HG02973 (cell line): ENCODE measurements at regions not wholly inside any gene's neighbourhood (a gene's known extent, or its start where the extent isn't known, plus 50 kb on each side); places are given as distances from the start of the nearest gene placed in this dataset.
"Not testable (repeated sequence)": the region's sequence is repeated elsewhere in the genome, so short reads cannot be mapped to it uniquely, and the experiment has no call there.

Experiments used
- ATAC-seq: cut with Tn5 transposase; IDR thresholded peaks from one replicate; pipeline ENCODE4 v1.9.1; 2021; ENCODE audit warnings: moderate library complexity; ENCODE audit not compliant: unreplicated experiment

DNA sequence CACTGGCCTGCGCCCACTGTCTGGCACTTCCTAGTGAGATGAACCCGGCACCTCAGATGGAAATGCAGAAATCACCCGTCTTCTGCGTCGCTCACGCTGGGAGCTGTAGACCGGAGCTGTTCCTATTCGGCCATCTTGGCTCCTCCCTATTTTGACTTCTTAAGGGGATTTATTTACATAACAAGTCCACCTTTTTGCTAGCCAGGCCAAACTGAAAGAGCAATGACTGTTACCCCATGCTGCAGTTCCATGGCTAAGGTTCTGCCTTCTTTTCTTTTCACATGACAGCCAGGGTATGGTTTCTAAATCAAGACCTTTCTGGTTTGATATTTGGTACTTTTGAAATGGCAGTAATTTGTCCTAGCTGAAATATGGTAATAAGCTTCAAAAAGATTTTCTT lies 270.0 kb upstream of the RRP15 start:
- ATAC-seq = not testable (repeated sequence)

- no peak for ATAC-seq
These were observed 260.8 kb upstream of the RRP15 start for GRCh38 chr1:218024211-218024720.

DNA sequence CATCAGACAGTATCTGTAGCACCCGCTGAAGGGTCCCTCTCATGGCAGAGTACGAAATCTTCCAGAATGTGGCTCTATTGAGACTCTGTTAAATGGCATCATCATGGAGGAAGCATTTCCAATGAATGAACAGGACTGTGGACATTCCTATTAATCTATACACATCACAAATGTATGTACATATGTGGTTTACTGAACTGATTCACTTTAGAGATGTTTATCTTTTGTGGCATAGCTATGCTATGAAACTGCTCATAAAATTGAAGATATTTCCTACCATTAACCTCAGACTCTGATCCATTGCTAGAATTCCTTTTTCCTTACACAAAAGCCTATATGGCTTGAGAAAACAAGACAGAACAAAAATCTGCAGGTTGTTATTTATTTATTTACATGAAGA lies 259.6 kb upstream of the RRP15 start:
- ATAC-seq = no peak

DNA sequence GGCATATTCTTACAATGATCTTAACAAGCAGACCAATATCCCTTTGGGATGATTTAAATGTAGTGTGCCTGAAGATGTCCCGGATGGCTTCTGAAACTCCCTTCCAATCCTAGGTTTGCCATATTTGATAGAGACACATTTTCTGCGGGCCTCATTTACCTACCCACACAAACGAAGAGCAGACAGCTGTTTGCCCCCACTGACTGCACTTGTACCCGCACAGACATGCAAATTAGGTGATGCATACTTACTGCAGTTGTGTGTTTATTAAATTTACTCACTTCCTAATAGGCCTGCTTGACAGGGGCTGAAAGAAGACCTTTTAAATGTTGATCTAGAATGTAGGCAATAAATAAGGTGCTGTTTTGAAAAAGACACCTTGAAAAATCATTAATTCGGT lies 257.9 kb upstream of the RRP15 start:
- no peak for ATAC-seq

DNA sequence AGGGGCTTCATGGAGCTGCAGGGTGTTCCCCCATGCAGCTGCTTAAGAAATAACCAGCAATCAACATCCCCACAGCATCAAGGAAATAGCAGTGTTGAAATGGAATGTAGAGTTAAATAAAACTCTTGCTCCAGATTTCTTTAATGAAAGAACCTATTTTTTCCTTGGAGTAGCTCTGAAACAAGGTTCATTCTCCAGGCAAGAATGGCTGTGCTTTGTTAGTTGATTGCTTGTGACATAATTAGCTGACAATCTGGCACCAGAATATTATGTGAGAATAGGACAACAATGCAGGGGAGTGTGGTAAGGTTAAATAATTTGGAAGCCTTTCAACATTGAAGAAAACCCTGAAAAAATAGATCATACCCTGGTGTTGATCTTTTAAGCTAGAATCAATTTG lies 254.2 kb upstream of the RRP15 start:
- no peak for ATAC-seq

DNA sequence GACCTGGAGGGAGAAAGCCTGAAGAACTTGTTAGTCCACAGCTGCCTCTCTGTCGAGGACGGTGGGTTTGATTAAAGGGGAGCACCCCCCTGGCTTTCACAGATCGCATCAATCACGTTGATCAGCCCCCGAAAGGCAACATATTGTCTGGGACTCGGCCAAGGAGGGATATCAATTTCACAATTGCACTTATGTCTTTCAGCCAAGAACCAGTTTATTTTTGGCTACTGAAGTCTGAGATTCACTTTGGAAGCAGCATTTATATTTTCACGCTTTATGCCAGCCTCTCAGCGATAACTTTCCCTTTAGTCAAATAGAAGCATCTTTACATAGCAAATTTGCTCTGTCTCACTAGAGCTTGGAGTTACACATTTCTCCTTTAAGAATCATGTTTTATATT lies 253.2 kb upstream of the RRP15 start:
- ATAC-seq = no peak

DNA sequence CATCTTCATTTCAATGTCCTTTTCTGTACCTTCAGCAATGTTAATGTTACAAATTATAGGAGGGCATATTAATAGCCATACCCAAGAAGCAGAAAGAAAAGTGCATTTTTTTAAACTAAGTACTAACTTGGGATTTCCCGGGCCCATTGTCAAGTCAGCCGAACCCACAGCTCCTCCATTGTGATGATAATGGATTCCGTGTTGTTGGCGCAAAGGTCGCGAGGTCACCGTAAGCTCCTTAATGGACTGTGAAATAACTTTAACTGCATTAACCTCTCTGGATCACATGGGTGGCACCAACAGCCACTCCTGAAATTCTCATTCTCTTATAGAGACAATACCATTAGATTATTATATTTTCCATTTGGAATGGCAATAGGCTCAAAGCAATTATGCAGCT lies 250.6 kb upstream of the RRP15 start:
- no peak for ATAC-seq

- ATAC-seq = no peak
These were observed 236.2 kb upstream of the RRP15 start for GRCh38 chr1:218048828-218049420.

DNA sequence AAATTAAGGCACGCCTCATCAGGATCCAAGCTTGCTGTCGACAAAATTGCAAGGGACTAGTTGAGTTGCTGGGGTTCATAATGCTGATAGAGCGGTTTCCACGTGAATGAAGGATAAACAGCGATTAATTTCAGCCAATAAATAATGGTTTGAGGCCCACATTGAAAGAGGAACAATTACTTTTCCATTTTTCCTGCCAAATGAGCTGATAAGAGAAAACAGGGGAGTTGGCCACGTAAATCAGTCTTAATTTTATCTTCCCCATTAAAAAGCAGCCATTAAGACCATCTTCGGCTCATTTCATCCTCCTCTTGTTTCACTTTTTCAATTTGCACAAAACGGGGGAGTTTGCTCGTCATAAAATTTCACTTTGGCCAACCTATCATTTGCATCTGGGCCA lies 235.5 kb upstream of the RRP15 start:
- no peak for ATAC-seq

GRCh38 chr1:218058730-218059129 lies 226.4 kb upstream of the RRP15 start:
- no peak for ATAC-seq

GRCh38 chr1:218064426-218064825 lies 220.7 kb upstream of the RRP15 start:
- no peak for ATAC-seq

DNA sequence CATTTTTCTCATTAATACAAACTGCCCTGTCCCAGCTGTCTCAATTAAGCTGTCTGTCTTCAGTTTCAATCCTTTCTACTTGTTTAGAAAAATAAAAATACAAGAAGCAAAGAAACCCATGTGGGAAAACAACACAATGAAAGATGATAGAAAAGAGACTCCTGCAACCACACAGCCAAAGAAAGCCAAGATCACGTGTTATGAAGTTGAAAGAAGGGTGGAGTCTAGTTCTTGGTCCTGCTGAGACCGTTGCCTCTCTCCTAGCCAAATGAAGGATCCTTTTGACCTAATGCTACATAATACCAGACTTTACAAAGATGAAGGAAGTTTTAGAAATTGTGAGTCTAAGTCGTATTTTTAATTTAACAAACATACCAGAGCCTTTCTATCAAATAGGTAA lies 218.8 kb upstream of the RRP15 start:
- ATAC-seq = no peak

GRCh38 chr1:218068241-218068640 lies 216.9 kb upstream of the RRP15 start:
- ATAC-seq = no peak

GRCh38 chr1:218069180-218069579 lies 215.9 kb upstream of the RRP15 start:
- no peak for ATAC-seq

DNA sequence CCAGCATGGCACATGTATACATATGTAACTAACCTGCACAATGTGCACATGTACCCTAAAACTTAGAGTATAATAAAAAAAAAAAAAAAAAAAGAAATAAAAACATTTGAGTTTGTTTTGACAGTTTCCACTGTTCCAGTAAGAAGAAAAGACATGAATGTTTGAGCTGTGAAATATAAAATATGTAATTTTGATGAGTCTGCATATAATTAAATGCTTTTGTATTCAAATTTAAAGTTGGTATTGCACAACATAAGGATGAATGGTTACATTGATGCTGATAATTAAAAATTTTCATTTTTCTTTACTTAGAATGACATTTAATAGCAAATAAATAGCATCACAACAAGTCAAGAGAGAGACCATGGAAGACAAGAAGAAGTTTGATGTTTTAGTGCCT lies 212.0 kb upstream of the RRP15 start:
- ATAC-seq = no peak

DNA sequence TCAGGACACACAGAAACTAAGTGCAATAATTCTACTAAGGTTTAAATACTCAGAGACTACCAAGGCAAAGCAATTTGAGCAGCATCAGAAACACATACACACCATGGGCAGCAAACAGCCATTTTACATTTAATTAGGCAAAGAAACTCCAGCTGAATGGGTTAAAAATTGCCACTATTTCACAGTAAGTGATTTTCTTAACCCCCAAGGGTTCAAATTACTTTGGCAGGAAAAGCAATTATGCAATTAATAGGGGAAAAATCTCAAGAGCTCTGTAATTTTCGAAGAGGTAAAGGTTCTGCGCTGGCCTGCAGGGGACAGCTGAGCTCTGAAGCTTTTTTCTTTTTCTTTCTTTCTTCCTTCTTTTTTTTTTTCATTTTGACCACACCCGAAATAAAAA lies 206.2 kb upstream of the RRP15 start:
- no peak for ATAC-seq

- ATAC-seq = no peak
These were observed 205.7 kb upstream of the RRP15 start for GRCh38 chr1:218079347-218079746.

DNA sequence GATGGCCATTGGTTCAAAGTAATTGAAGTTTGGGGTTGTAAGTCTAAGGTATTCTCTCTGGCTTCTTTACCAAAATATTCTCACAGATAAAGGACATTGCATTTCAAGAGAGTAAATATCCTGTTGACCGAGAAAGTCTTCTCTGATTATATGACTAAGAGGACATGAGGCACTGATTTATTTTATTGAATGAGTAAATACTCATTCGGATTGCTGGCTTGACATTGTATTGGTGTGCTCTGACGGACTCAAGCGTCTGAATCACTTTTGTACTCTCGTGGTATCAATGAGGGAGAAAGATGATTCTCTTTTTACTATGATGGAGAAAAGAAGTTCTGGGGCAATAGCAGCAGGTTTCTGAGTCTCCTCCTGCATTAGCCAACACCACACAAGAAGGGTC lies 205.3 kb upstream of the RRP15 start:
- ATAC-seq = no peak

DNA sequence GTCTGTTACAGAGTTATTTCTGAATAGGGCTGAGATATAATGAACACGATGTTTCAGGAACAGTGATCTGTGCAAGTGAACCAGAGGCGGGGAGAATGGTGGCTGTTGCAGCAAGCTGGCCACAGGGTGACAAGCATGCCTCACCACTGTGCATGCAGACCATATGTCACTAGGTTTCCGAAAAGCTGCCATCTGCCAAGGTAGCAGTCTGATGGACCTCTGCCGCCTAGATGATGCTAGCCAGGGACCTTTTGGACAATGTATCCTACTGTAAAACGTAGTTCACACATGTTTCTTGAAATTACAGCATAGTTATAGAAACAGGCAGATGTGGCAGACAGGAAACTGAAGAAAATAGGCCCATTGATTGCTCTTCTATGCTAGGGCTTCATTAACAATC lies 204.2 kb upstream of the RRP15 start:
- ATAC-seq = no peak

DNA sequence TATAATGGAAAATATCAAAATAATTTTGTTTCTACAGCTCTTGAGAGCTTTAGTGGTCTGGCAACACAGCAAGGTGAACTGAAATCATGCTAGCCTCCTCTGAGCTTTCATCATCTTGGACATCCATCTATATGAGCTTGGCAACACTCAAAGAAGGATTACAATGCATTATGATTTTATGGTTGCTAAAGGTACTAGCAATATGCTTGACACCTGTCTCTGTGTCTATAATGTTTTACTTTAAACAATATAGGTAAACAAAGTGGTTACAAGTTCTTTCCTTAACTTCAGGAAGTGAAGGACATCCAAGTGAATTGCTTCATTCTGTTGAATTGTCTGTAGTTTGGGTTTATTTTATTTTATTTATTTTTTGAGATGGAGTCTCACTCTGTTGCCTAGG lies 203.7 kb upstream of the RRP15 start:
- ATAC-seq = no peak

DNA sequence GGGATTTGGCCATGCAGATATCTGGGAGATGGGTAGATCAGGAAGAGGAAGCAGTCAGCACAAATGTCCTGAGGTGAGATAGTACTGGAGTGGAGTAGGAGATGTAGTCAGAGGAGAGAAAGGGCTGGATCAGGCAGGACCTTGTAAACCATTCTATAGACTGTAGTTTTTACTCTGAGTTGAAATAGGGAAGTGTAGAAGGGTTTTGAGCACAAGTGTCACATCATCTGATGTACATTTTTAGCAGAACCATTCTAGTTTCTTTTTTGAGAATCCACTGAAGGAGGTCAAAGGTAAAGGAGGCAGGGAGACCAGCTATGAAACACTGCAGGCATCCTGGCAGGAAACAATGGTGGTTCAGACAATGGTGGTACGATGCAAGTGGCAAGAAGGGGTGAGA lies 194.6 kb upstream of the RRP15 start:
- ATAC-seq = no peak

GRCh38 chr1:218101409-218101808 lies 183.7 kb upstream of the RRP15 start:
- ATAC-seq = no peak

DNA sequence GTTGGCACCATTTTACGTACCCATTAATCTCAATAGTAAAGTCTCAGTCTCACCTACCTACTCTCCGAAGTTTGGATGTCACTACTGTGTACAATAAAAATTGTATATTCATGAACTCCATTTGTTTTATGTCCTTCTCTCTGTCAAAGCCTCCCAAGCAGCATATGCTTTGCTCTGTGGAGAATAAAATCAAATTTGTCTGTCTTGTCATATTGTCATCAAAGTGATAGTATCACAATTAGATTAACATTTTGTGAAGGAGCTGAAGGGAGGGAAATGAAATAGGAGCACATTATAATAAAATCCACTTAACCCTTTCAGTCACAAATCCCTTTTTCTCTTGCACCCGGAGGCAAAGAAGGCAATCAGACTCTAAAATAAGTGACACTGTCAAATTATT lies 177.1 kb upstream of the RRP15 start:
- no peak for ATAC-seq
